ENCODE measurements at regions not wholly inside any gene's neighbourhood (a gene's known extent, or its start where the extent isn't known, plus 50 kb on each side); places are given as distances from the start of the nearest gene placed in this dataset.
"Not testable (repeated sequence)": the region's sequence is repeated elsewhere in the genome, so short reads cannot be mapped to it uniquely, and the experiment has no call there.

DNA sequence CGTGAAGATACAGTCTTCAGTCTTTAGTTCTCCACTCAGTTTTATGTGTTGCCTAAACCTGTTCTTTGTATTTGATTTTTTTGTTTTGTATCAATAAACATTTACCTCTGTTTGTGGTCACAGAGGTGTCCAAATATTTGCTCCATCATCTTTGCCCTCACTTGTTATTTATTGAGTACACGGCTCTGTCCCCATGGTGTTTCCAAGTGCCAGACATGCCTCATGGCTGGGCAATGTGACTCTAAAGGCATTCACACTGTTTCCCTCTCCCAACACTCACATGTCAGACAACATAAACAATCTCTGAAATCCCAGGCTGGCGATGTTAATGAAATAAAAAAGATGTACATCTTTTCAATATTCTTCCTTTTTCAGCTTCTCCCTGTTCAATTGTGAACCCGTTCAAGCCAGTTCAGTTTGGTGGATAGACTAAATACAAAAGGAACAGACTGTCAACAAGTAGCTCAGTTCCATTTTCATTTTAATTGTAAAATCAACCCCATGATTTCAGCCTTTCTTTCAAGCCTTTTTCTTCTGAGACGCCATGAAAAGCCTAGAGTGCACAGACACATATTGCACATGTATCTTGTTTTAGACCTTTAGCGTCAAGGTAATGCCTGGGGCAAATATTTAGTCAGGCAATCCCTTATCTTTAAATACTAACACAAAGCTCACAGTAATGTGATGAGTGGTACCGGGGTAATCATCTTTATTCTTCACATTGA lies 680.7 kb downstream of the GALC start:
- DNase-seq (ENCODE audit: low read depth) = no peak

DNA sequence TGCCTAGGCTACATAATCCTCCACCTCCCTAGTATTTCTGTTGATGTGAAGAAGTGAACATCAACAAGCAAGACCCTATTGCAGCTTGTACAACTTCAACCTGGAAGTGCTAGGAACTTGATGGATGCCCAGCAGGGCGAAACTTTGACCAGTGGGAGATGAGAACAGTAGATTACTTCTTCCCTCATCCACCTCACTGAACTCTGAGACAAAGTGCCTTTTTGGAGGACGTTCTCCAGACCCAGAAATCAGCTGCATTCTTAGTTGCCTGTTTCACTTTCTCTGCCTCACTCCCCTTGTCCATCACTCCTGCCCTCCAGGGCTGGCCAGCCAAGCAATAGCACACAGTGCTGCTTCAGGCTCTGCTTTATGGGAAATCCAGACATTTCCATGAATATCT lies 683.4 kb downstream of the GALC start:
- no peak for DNase-seq (ENCODE audit: low read depth)

DNA sequence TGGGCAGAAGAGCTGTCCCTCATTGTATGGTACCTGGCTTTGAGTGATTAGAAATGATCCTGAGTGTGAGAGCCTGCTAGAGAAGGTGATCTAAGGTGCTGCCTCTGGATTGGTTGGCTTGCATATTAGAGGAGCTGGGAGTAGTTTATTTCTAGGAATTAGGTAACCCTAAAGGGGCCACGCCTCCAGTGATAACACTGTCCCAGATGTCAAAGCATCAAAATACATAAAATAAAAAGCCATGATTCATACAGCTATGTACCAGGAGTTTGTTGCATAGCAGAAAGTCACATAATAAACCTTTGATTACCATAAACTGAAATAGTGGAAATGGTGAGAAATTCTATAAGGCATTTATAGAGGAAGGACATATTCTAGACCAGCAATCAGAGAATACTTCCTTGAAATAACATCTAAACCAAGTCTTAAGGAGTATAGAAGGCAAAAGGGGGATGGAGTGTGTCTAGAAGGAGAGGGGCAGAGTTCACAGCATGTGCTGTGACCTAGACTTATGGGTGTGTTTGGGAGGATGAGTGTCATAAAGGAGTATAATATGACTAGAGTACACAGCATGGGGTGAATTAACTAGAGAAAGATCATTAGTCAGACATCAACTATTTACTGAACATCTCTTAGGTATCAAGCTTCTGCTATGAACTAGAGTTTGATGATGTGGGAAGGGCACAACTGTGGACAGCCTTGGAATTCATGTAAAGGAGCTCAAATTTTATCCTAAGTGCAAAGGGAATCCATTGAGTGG lies 686.4 kb downstream of the GALC start:
- DNase-seq (ENCODE audit: low read depth) = no peak

DNA sequence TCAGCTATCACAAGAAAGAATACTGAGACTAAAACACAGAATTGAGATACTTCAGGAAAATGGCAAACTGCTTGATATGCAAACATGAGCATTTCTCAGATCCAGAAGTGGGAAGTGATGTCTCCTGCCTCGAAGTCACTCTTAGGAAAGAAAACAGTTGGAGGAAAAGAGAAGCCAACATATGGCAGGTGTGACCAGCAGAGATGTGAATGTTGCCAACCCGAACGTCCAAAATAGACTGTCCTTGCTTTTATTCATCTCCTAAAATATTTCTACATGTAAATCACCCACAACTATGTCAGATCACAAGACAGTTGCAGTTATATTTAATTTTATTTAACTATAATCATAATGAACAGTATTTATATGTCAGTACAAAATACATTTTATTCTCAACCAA lies 687.6 kb downstream of the GALC start:
- DNase-seq (ENCODE audit: low read depth) = no peak

DNA sequence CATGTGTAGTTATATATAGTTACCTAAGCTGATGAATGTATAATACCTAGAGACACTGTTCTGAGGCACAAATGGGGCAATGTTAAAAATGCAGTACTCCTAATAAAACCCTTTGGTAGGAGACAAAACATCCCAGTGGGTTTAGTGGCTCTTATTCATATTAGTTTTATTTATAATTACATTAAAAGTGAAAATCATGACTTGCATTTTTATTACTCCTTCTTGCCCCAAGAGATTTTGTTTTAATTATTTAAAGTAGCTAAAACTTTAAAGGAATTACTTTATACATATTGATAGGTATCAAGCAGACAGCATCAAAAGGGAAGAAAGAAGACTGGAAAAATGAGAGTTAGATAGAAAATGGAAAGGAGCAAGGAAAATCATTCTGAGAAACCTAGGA lies 688.6 kb downstream of the GALC start:
- no peak for DNase-seq (ENCODE audit: low read depth)

DNA sequence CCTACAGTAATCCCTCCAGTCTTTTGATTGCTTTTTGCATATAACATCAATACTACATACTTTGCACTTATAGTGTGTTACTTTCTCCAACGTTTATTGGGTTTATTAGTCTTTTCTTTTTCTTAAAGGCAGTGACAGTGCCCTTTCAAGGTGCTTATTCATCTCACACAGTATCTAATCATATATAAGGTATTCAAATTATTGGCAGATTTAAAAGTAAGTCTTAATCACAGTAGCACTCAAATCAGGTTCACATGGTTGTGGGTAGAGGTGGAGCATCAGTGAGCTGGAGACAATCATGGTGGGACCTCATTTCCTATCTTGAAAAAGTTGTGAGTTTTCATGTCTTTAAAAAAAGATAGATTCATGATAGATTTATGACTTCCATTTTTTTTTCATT lies 706.2 kb downstream of the GALC start:
- no peak for DNase-seq (ENCODE audit: low read depth)

DNA sequence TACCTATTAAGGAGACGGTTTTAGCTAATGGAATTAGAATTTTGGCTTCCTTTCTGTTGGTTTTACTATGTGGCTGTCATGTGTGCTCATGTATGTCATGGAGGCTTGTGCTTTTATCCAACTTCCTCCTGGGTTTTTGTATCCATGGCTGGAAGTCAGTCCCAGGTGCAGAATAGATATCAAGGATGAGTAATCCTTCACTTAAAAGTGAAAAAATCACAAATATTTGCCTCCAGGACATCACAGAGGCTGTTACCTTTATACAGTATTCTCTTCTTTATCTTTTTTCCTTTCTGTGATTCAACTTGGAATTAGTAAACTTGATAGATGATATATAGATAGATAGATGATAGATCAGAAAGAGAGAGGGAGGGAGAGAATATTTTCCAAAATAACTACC lies 706.8 kb downstream of the GALC start:
- no peak for DNase-seq (ENCODE audit: low read depth)

DNA sequence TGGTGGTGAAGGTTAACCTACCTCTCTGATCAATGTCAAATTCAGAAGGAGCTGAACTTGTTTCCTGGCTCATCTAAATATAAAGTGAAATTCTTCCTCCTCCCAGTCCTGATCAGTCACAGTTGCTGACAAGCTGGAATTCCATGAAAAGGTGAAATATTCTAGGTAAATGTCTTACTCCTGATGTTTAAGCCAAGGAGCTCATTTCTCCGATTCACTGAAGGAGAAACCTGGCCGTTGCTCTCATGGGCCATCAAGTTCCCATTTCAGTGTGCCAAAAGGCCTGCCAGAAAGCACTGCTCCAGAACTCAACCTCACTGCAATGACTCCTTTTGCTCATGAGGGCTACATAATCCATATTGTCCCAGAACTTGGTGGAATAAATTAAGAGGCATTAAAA lies 707.5 kb downstream of the GALC start:
- DNase-seq (ENCODE audit: low read depth) = no peak

DNA sequence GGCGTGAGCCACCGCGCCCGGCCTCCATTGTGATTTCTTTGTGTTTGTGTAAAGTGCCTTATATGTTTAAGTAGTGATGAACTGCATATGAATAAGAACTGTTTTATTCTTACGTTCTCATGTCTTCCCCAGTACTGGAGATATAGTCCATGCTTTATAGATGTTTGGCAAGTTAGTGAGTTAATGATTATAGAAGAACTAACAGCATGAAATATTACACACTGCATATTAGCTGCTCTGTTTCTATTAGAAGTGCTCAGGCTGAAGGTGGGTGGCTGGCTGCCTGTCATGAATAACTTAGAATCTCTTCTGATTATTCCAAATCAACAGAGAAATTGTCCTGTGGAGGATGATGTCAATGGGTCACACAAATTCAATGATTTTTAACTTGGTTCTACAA lies 709.4 kb downstream of the GALC start:
- DNase-seq (ENCODE audit: low read depth) = no peak

DNA sequence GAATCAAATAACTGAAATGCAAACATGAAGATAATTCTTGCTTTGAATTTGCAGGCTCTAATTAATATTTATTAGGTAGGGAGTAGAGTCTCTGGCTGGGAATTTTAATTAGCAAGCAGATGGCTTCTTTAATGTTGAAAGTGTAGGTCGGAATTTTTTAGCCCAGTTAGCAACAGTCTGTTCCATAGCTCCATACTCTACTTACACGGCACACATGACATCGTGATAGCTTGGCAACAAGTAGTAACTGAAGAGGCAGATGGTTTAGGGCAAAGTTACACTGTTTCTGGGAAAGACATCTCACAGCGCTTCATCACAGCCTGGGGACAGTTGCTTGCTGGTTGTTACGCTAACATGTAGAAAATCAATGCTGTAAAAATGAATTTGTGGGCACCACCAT lies 710.7 kb downstream of the GALC start:
- no peak for DNase-seq (ENCODE audit: low read depth)

DNA sequence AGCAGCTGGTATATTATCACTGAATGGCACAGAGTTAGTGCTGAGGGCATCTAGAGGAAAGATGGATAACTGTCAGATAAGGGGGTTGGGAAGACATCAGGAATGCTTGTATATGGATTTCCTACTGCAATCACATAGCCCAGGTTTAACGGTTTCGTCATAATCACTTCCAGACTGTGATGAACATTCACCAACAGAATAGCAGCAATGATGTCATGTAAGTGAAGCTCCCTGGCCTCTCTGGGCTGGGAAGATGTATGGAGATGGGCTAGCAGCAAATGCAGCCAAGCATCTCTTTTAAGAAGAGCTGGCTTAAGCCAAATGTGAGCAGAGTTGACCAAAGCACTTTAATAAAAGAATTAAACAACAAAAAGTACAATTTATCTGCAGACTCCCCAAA lies 714.6 kb downstream of the GALC start:
- DNase-seq (ENCODE audit: low read depth) = no peak

DNA sequence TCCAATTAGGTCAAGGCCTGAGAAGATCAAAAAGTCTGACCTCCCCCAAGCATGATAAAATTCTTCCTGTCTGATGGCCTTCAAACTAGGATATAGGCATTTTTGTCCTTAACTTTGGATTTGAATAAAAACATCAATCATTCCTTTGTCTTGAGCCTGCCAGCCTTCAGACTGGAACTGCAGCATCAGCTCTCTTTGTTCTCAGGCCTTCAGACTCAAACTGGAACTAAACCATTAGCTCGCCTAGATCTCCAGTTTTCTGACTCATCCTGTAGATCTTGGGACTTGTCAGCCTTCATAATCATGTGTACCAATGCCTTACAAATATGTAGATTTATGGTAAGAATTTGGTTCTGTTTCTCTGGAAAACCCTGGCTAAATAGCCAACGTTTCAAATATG lies 721.7 kb downstream of the GALC start:
- no peak for DNase-seq (ENCODE audit: low read depth)

DNA sequence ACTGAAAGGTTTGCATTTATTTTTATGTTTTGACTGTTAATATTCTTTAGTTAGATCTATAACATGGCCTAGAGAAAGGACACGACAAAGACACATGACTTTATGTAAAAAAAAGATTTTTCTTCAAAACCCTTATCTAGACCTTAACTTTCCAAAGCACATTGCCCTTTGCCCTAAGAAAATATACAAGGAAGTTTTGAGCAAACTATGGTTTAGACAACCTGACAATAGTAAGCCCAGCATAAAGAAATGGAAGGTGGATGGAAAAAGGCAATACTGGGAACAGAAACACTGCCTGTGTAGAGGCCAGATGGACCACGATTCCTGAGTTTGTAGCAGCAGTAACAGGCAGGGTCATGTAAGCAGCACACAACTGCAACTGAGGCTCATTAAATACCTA lies 724.0 kb downstream of the GALC start:
- no peak for DNase-seq (ENCODE audit: low read depth)

DNA sequence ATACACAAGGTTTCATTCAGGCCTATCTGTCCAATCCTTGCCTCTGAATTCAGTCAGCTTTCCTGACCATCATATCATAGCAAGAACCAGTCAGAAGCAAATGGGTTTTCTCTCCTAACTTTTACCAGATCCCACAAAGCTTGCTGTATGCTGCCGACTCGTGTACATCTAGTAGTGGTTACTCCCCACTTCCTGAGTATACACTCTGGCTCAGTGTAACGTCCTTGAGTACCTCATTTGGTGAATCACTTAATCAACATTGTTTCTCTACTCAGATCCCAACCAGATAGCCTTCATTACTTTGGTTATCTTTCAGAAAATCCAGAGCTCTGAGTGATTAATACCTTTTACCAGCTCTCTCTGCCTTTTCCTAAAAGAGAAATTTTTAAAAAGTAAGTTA lies 728.2 kb downstream of the GALC start:
- no peak for DNase-seq (ENCODE audit: low read depth)

DNA sequence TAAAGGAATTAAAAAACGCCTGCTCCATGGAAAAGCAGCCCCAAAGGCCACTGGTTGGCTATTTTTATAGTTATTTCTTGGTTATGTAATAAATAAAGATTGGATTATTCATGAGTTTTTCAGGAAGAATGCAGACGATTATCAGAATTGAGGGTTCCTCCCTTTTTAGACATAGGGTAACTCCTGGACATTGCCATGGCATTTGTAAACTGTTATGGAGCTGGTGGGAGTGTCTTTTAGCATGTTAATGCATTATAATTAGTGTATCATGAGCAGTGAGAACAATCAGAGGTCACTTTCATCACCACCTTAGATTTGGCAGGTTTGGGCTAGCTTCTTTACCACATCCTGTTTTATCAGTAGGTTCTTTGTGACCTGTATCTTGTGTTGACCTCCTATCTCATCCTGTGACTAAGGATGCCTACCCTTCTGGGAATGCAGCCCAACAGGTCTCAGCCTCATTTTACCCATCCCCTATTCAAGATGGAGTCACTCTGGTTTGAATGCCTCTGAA lies 728.7 kb downstream of the GALC start:
- DNase-seq (ENCODE audit: low read depth) = no peak

DNA sequence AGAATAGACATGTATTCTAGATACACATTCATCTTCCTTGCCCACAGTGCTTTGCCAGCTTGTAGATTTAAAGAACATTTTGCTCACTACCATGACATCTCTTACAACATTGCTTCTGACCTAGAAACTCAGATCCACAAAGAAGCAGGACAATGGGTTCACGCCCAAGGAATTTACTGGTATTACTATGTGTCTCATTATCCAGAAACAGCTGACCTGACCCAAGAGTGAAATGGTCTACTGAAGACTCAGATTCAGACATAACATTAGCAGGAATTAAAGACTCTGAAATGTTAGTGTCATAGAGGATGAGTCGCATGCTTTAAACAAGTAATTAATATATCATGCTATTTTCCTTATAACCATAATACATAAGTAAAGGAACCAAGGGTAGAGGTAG lies 731.4 kb downstream of the GALC start:
- DNase-seq (ENCODE audit: low read depth) = no peak

DNA sequence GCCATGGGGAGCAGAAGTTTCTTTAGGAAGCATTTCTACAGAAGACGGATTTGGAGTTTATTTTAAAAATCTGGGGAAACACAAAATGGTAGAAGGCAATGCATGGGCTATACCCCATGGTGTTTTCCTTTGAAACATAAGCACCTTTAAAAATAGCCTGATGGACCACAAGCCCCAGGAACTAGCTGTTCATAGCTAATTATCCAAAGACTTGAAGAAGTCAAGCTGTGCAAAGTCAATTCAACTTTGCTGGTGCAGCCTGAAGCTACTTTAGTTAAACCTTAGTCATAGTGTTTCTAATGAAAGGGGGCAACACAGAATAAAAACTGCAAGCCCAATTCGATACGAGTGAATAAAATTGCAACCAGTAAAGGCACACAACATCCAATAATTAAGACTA lies 732.5 kb downstream of the GALC start:
- no peak for DNase-seq (ENCODE audit: low read depth)

DNA sequence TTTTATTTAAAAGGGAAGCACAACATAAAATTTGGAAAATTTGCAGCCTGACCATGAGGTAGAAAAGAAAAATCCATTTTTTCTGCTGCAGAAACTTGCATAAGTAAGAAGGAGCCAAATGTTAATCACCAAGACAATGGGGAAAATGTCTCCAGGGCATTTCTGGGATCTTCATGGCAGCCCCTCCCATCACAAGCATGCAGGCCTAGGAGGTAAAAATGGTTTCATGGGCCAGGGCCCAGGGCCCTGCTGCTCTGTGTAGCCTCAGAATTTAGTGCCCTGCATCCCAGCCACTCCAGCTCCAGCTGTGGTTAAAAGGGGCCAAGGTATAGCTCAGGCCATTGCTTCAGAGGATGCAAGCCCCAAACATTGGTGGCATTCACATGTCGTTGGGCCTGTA lies 735.6 kb downstream of the GALC start:
- no peak for DNase-seq (ENCODE audit: low read depth)

DNA sequence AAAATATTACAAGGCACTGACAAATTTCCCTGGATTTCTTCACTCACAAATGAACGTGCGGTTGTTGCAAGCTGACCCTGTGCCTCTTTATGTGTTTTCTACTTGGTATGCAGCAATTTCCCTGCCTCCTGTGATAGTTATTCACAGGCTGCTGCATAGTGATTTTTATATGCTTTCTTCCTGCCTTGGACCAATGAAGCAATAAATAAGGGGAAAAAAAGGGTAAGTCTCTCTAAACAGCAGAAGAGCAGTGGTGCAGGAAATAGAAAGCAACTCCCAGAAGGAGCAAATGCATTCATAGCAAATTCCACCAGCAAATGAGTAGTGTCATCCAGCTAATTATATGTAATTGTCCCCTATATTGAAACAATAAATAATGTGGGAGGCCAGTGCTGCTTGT lies 737.9 kb downstream of the GALC start:
- DNase-seq (ENCODE audit: low read depth) = no peak

DNA sequence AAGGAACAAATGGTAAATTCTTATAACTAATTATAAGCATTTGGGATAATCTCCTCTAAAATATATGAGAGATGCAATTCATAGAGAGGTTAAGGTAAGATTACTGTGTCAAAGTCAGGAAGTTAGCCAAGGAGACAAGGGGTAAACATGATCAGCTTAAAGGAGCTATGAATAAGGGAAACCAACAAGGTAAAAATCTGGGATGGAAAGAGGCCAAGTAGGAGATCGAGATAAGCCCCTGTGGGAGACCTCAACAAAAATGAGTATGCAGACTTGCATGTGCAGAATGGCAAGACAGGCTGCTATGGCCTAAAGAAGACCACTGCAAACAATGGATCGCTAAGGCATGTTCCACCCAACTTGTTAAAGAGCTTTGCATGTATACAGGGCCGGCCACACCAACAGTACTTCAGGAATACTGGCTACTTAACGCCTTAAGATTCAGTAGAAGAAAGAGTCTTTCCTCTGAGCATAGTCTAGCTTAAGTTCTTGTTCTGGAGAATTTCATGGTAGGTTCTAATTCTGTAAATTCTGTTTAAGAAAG lies 738.6 kb downstream of the GALC start:
- no peak for DNase-seq (ENCODE audit: low read depth)

DNA sequence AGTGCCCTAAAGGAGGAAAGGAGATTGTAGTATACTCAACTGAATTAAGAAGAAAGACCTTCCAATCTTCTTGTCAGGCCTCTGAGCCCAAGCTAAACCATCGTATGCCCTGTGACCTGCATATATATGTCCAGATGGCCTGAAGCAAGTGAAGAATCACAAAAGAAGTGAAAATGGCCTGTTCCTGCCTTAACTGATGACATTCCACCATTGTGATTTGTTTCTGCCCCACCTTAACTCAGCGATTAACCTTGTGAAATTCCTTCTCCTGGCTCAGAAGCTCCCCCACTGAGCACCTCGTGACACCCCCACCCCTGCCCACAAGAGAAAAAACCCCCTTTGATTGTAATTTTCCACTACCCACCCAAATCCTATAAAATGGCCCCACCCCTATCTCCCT lies 739.2 kb downstream of the GALC start:
- not testable (repeated sequence) for DNase-seq (ENCODE audit: low read depth)

DNA sequence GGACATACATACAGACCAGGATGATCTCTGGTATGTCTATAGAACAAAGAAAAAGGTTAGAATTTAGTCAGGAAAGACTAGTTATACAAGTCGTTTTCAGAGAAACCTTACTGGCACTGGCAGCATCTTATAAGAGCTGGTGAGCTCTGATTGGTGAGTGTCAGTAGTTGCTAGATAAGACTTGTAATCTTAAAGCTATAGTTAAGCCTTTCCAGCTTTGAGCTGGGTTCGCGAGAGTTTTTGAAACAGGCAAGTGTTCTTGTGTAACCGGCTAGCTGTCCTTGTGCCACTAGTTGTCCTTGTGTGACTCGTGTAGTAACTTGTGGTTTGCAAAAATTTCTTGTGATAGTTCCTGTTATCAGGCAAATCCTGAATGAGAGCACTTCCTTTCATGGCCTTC lies 740.9 kb downstream of the GALC start:
- DNase-seq (ENCODE audit: low read depth) = no peak

DNA sequence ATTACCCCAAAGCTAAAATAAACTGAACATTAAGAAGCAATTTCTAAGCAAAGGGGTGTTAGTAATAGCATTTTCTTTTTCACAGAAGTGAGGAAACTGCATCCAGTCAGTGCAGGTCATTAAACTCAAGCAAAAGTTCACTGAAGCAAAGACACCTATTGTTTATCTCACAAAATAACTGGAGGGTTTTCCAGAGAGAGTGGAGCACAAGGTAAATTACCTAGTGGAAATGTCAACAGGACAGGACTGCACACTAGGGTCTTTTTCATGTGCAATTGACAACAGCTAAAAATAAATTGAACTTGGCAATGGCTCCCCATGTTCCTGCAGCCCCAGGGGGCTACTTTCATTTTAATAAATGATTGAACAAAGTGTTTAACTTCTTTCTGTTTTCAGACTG lies 742.0 kb downstream of the GALC start:
- no peak for DNase-seq (ENCODE audit: low read depth)

Data from iris pigment epithelial cell (primary cell).